Kidney epithelial cell (primary cell): ENCODE measurements at regions not wholly inside any gene's neighbourhood (a gene's known extent, or its start where the extent isn't known, plus 50 kb on each side); places are given as distances from the start of the nearest gene placed in this dataset.

Experiments used
- DNase-seq: peaks from one replicate; pipeline ENCODE4 v3.0.0-alpha.2; 2010; ENCODE audit warnings: low read depth
- H3K27me3 ChIP-seq: 2 replicates; pipeline ENCODE4 v1.6.0; 2011; ENCODE audit warnings: low read length; ENCODE audit not compliant: control insufficient read depth, insufficient read depth
- H3K36me3 ChIP-seq: 2 replicates; pipeline ENCODE4 v1.5.1; 2011; ENCODE audit warnings: low read length; ENCODE audit not compliant: control insufficient read depth, insufficient read depth
- H3K4me3 ChIP-seq: 2 replicates; pipeline ENCODE4 v1.5.1; 2011; ENCODE audit warnings: low read depth, mild to moderate bottlenecking, control low read depth, low read length
- TF ChIP-seq, protein P1 (sequence below): IDR thresholded peaks from 2 replicates; pipeline ENCODE4 v1.5.1; 2011; ENCODE audit warnings: mild to moderate bottlenecking, moderate library complexity, low read length, control low read depth, inconsistent platforms; ENCODE audit not compliant: insufficient read depth, poor library complexity, severe bottlenecking

DNA sequence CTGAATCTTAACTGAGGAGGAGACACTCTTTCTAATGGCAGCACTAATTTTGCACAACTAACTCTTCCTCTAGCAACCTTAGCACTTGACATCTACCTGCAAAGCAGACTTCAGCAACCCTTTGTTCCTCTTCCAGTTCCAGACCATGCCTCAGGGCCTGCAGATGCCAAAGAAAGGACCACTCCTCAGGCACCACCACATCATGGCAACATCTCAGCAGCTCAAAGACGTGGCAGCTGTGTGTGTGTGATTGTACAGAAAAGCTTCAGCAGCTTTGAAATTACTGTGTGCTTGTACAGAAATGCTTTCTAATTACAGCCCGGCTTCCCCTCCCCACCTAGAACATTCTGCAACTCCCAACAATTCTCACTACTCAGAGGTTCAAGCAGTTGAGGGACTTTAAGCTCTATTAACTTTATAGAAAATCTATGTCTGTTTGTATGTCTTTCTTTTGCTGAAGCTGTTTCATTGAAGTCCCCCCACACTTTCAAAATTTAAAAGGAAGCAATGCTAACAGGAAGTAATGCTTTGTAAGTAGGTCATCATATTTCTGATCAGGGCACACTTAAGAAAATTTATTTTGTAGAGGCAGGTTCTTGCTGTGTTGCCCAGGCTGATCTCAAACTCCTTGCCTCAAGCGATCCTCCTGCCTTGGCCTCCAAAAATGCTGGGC is 115.2 kb downstream of the CD47 start:
- H3K27me3 ChIP-seq: no peaks in the 10 kb centered on the region
- H3K36me3 ChIP-seq: no peaks in the 10 kb centered on the region
- no peak overlapping the region for H3K4me3 ChIP-seq
- DNase-seq: no peak
- TF ChIP-seq, protein P1, sequence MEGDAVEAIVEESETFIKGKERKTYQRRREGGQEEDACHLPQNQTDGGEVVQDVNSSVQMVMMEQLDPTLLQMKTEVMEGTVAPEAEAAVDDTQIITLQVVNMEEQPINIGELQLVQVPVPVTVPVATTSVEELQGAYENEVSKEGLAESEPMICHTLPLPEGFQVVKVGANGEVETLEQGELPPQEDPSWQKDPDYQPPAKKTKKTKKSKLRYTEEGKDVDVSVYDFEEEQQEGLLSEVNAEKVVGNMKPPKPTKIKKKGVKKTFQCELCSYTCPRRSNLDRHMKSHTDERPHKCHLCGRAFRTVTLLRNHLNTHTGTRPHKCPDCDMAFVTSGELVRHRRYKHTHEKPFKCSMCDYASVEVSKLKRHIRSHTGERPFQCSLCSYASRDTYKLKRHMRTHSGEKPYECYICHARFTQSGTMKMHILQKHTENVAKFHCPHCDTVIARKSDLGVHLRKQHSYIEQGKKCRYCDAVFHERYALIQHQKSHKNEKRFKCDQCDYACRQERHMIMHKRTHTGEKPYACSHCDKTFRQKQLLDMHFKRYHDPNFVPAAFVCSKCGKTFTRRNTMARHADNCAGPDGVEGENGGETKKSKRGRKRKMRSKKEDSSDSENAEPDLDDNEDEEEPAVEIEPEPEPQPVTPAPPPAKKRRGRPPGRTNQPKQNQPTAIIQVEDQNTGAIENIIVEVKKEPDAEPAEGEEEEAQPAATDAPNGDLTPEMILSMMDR: no peak

DNA sequence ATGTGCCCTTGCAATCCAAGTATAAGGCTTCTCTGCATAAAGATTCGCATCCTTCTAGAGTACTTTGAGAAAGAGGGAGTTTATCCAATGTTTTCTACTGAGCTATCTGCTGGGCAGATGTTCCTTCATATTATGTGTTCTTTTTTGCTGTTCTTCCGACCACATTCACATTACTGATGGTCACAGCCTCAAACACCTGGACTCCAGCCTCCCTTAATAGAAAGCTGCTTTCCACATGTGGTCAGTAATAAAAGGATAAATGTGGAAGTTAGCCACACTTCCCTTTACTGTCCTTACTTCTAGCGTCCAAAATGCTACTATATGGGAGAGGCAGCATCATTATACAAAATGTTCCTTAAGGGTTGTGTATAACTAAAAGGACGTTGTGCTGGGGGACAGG is 116.9 kb downstream of the CD47 start:
- H3K4me3 ChIP-seq: no peak overlapping the region
- TF ChIP-seq, protein P1: no peak
- H3K36me3 ChIP-seq: no peaks in the 10 kb centered on the region
- H3K27me3 ChIP-seq: no peaks in the 10 kb centered on the region
- no peak for DNase-seq

DNA sequence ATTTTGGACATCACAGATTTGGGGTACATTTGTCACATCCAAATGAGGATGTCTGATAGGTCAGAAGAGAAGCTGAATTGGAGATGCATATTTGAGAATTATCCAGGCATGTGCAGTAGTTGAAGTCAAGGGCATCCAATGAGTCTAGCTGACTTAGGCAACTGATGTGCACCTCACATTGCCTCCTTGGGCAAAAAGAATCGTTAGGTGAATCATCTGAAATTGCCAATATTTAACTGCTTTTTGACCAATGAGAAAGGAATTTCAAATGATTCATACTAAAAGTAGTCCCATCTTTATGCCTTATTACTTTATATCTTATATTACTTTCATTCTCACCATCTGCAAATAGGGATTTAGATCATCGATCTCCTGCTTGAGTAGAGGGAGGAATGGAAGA is 117.7 kb downstream of the CD47 start:
- Histone ChIP-seq H3K4me3 (no peak overlapping the region), H3K27me3 (no peaks in the 10 kb centered on the region), H3K36me3 (no peaks in the 10 kb centered on the region)
- TF ChIP-seq, protein P1: no peak
- no peak for DNase-seq

DNA sequence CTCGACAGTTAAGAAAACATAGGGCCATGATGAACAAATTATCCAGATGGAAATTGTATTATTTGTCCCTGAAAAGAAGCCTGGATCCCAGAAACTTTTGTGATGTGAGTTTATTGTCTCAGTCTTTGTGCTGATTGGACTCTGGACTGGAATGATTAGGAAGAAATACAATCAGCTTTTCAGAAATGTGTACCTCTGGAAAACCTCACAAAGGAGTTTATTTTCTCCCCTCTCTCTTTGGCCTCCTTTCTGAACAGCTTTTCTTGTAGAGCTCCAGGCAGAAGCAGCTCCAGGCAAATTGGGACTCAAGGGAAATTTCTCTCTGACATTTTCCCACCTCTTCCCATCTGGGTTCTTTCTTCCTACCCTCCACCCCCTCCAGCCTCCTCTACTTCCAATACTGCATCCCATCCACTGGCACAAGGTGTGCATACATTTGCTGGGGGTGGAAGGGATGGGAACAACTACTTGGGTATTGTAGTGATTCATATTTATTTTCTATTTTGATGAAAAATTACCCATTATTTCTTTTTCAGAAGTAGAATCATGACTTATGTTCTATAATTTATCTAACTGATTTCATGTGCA is 119.7 kb downstream of the CD47 start:
- Histone ChIP-seq H3K36me3 (no peaks in the 10 kb centered on the region), H3K4me3 (no peak overlapping the region), H3K27me3 (no peaks in the 10 kb centered on the region)
- no peak for DNase-seq
- TF ChIP-seq, protein P1: no peak

DNA sequence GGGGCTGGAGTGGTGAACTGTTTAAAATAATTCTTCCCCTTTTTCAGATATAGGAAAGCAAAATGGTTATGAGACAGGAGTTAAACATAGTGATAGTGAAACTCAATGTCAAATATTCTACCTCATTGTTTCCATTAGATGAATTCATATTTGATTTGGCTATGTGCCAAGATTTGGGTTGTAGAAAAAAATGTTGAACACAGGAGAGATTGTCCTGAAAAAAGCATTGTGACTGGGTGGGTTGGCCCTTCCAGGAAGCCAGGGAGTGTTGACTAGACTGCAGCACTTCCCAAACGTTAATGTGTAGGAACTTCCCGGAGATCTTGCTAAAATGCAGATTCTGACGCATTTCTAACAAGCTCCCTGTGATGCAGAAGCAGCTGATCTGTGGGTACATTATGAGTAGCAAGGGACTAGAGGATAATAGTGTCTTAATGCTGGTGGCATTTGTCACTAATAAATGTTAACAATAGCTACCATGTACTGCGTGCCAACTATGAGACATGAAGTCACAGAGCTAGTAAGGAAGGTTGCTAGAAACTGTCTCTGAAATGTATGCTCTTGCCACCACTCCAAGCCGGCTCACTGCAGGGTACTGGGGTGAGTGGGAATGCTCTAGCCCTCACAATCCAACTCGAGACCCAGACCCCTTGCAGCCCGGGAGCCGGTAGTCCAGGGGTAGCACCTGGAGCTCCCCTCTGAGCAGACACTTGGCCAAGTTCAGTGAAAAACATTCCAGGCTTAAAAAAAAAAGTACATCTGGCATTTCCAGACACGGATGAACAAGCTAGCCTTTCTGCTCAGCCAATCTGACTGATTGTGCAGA is 120.6 kb downstream of the CD47 start:
- TF ChIP-seq, protein P1: no peak
- Histone ChIP-seq H3K4me3 (no peak overlapping the region), H3K36me3 (no peaks in the 10 kb centered on the region), H3K27me3 (no peaks in the 10 kb centered on the region)
- no peak for DNase-seq
